GM10266 (cell line): ENCODE measurements at regions not wholly inside any gene's neighbourhood (a gene's known extent, or its start where the extent isn't known, plus 50 kb on each side); places are given as distances from the start of the nearest gene placed in this dataset.
"Not testable (repeated sequence)": the region's sequence is repeated elsewhere in the genome, so short reads cannot be mapped to it uniquely, and the experiment has no call there.

ENCODE experiments used
- DNase-seq: peaks from one replicate; pipeline ENCODE4 v3.0.0; 2012; ENCODE audit errors: extremely low spot score
- TF ChIP-seq, protein P1 (sequence below): IDR thresholded peaks from 2 replicates; pipeline ENCODE4 v1.5.1; 2012; ENCODE audit warnings: mild to moderate bottlenecking, low read depth; ENCODE audit not compliant: control insufficient read depth, insufficient read depth; ENCODE audit errors: missing control alignments

DNA sequence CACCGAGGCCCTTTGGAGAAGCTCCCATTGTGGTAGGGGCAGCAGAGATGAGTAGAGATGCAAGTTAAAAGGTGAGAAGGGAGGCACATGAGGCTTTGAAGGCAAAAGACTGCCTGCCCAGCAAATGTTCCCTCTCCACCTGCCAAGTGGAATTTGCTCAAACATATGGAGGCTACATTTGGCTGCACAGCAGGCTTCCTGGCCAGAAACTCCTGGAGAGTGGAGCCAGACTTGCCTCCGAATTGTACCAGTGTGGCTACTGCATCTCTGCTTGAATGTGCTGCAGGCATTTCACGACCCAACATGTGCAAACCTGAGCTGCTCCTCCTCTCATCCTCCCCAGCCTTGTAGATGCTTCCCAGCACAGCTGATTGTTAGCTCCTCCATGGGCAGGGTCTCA, 229.2 kb downstream of the ZNF621 start:
- DNase-seq: no peak
- TF ChIP-seq, protein P1, sequence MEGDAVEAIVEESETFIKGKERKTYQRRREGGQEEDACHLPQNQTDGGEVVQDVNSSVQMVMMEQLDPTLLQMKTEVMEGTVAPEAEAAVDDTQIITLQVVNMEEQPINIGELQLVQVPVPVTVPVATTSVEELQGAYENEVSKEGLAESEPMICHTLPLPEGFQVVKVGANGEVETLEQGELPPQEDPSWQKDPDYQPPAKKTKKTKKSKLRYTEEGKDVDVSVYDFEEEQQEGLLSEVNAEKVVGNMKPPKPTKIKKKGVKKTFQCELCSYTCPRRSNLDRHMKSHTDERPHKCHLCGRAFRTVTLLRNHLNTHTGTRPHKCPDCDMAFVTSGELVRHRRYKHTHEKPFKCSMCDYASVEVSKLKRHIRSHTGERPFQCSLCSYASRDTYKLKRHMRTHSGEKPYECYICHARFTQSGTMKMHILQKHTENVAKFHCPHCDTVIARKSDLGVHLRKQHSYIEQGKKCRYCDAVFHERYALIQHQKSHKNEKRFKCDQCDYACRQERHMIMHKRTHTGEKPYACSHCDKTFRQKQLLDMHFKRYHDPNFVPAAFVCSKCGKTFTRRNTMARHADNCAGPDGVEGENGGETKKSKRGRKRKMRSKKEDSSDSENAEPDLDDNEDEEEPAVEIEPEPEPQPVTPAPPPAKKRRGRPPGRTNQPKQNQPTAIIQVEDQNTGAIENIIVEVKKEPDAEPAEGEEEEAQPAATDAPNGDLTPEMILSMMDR: no peak

DNA sequence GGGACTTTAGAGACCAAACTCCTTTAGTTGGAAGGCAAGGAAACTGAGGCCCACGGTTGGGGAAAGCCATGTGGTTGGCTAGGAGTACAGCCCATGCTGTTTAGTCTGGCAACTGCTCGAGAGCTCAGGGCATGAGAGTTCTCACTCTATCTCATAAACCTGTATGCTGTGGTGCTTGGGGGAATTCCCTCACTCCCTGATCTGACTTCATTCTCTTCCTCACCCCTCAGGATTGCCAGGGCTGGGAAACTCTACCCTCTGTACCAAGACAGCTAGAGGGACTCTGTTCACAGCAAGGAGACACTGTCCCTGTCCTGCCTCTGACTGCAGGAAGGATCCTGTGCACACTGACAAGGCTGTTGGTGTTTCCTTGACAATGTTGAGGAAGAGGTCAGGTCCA, 230.2 kb downstream of the ZNF621 start:
- TF ChIP-seq, protein P1: no peak
- no peak for DNase-seq

DNA sequence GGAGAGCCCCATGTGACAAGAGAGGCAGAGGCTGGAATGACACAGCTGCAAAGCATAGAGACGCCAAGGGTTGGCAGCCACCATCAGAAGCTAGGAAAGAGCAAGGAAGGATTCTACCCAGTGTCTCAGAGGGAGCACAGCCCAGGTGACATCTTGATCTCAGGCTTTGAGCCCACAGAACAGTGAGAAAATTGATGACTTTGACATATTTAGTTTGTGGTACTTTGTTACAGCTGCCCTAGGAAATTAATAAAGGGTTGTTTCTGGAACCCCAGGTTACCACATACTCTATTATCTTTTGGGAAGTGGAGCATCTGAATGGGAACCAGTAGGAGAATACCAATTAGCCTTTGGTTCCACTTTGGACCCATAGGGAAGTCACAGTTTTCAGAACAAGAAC, 231.7 kb downstream of the ZNF621 start:
- TF ChIP-seq, protein P1: no peak

DNA sequence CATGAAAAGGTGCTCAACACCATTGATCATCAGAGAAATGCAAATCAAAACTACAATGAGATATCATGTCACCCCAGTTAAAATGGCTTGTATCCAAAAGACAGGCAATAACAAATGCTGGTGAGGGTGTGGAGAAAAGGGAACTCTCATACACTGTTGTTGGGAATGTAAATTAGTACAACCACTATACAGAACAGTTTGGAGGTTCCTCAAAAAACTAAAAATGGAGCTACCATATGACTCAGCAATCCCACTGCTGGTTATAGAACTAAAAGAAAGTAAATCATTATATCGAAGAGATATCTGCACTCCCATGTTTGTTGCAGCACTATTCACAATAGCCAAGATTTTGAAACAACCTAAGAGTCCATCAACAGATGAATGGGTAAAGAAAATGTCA, 238.0 kb downstream of the ZNF621 start:
- not testable (repeated sequence) for DNase-seq

More for the DNA sequence above, 231.7 kb downstream of the ZNF621 start:
- no peak for DNase-seq

DNA sequence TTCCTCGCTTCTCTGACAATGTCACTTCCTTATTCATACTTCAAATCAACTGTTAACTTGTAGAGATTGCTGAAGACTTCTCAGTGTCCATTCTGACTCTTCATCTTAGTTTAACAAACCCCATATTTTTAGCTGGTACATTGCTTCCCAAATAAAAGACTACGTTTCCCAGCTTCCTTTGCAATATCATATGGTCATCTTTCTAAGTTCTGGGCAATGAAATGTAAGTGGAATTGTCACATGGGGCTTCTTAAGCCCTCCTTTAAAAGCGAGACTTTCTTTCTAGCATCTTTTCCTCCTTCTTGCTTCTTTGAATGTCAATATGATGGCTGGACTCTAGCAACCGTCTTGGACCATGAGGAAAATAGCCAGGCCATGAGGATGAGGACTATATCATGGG, 239.0 kb downstream of the ZNF621 start:
- TF ChIP-seq, protein P1: no peak
- DNase-seq: no peak

DNA sequence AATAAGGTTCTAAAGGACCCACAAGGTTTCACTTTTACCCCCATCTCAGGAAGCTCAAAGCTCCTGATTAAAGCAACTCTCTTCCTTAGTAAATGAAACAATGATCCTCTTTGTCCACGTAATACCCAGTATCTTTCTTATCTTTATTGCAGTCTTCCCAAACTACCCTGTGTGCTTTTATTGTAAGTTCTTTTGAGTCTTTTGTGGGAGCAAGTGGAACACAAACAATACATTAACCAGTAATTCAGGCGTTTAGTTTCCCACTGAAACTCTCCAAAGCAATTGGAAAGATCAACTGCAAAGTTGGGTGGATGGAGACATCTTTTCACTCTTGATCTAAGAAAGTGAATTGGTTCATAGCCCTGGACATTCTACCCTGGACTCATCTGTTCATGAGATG, 240.0 kb downstream of the ZNF621 start:
- DNase-seq: no peak
- TF ChIP-seq, protein P1: no peak

DNA sequence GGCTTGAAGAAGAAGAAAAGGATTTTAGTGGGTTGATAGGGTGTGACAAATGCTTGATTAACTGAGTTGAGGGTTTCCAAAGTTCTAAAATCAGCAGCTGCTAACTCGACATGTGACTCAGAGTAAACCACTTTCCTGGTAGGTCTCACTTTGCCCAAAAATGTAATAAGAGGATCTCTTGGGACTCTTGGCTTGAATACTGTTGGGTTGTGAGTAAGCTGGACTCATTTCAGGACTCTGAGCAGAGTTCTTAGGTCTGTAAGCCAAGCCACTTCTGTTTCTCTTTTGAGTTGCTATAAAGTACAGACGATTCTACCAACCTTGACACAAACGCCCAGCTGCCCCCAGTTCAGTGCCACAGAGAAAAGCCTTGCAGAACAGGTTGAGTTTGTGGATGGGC, 241.1 kb downstream of the ZNF621 start:
- DNase-seq: peak; percentile 14
- TF ChIP-seq, protein P1: no peak

DNA sequence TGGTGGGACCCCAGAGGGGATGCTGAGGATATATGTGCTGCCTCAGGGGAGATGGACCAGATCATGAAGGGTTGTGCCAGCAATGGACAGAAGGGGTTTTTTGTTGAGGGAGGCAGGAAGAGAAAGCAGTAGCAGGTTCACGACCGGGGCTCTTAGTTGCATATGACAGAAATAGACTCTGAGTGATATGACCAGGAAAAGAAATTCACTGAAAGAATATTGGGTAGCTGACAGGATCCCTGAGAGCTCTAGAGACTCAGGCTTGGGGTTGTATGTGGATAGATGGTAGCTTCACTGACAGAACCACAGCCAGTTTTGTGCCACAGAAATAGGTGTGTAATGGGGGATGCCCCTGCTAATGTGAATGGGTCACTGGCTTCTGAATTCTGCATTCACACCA, 241.6 kb downstream of the ZNF621 start:
- TF ChIP-seq, protein P1: no peak
- DNase-seq: no peak
